ENCODE measurements at regions not wholly inside any gene's neighbourhood (a gene's known extent, or its start where the extent isn't known, plus 50 kb on each side); places are given as distances from the start of the nearest gene placed in this dataset.

DNA sequence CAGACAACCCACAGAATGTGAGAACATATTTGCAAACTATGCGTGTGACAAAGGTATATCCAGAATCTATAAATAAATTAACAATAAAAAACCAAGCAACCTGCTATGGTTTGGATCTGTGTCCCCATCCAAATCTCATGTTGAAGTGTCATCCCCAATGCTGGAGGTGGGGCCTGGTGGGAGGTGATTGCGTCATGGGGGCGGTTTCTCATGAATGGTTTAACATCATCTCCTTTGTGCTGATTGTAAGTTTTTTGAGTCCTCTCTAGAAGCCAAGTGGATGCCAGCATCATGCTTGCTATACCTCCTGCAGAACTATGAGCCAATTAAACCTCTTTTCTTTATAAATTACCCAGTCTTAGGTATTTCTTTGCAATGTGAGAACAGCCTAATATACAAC is 335.4 kb downstream of the MAN2A1 start:
- Mint-ChIP-seq H3K4me3 (no peak overlapping the region), H3K4me1 (peaks cover 8% of the 10 kb centered on the region), H3K36me3 (no peaks in the 10 kb centered on the region), H3K27ac (no peak overlapping the region), H3K9me3 (peaks cover 4% of the 10 kb centered on the region)
- DNase-seq (ENCODE audit: low spot score in 2 of 2) (no peak), ATAC-seq (no peak)

- H3K9me3 Mint-ChIP-seq, result peaks cover 4% of the 10 kb centered on the region
- no peaks in the 10 kb centered on the region for H3K36me3 Mint-ChIP-seq
- H3K4me3 Mint-ChIP-seq, result no peak overlapping the region
- H3K4me1 Mint-ChIP-seq, result peaks cover 8% of the 10 kb centered on the region
- DNase-seq (ENCODE audit: low spot score in 2 of 2) (no peak), ATAC-seq (peak; percentile 66)
- no peak overlapping the region for H3K27ac Mint-ChIP-seq
Measured at GRCh38 chr5:110027527-110028322, 338.0 kb downstream of the MAN2A1 start.

DNA sequence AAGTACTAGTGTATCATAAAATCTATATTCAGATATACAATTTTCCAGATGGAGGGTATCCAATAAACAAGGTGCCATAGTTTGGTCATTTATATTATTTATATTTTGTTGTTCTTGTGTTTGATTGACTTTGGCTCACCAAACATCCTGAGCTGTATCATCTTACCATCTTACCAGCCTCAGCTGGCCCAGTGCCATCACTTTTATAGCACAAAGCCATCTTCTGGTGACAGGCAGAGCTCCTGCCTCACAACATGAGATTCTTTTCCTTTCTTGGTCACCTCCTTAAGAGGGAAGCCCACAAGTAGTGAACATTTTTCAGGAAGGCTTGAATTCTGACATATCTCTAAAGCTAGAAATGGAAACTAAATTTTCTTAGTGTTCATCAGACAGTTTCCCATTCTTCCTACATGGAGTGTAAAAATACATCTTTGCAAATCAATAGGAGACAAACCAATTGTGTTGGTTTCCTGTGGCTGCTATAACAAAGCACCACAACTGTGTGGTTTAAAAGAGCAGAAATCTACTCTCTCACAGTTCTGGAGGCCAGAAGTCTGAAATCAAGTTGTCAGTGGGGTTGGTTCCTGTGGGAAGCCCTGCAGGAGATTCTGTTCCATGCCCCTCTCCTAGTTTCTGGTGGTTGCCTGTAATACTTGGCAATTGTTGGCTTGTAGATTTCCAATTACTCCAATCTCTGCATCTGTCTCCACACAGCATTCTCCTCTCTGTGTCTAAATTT is 341.8 kb downstream of the MAN2A1 start:
- H3K9me3 Mint-ChIP-seq, result peaks cover 3% of the 10 kb centered on the region
- no peak overlapping the region for H3K27ac Mint-ChIP-seq
- ATAC-seq (no peak), DNase-seq (ENCODE audit: low spot score in 2 of 2) (no peak)
- H3K36me3 Mint-ChIP-seq, result no peaks in the 10 kb centered on the region
- no peak overlapping the region for H3K4me3 Mint-ChIP-seq
- peaks cover 8% of the 10 kb centered on the region for H3K4me1 Mint-ChIP-seq

GRCh38 chr5:110032376-110032775 is 342.6 kb downstream of the MAN2A1 start:
- Mint-ChIP-seq H3K9me3 (no peaks in the 10 kb centered on the region), H3K36me3 (no peaks in the 10 kb centered on the region), H3K27ac (no peak overlapping the region)

DNA sequence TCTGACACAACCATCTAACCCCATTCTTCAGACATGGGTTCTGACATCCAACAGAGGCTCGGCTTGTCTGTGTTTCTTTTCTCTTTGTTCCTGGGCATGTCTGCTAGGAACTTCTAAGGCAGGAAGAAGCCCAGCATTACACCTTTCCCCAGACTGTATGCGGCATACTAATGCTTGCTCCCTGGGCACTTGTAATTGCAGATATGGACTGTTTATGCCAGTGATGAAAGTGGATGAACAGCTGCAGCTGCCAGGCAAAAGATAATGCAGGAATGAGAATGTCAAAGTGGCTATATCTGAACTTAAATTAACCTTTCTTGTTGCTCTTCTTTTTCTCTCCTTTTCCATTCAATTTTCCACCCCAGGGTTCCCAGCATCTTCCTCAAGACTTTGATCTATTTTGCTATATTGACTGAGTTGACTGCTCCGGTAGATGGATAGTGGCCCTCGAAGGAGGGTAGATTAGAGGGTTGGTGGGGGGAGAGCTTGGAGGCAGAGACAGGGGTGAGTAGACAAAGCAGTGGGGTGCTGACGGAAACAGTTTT is 344.4 kb downstream of the MAN2A1 start:
- Mint-ChIP-seq H3K9me3 (no peaks in the 10 kb centered on the region), H3K4me1 (no peaks in the 10 kb centered on the region), H3K4me3 (no peak overlapping the region), H3K36me3 (no peaks in the 10 kb centered on the region), H3K27ac (no peak overlapping the region)
- ATAC-seq (no peak), DNase-seq (ENCODE audit: low spot score in 2 of 2) (no peak)

More at GRCh38 chr5:110032376-110032775, 342.6 kb downstream of the MAN2A1 start:
- Mint-ChIP-seq H3K4me1 (peaks cover 8% of the 10 kb centered on the region), H3K4me3 (no peak overlapping the region)
- ATAC-seq (no peak), DNase-seq (ENCODE audit: low spot score in 2 of 2) (no peak)

DNA sequence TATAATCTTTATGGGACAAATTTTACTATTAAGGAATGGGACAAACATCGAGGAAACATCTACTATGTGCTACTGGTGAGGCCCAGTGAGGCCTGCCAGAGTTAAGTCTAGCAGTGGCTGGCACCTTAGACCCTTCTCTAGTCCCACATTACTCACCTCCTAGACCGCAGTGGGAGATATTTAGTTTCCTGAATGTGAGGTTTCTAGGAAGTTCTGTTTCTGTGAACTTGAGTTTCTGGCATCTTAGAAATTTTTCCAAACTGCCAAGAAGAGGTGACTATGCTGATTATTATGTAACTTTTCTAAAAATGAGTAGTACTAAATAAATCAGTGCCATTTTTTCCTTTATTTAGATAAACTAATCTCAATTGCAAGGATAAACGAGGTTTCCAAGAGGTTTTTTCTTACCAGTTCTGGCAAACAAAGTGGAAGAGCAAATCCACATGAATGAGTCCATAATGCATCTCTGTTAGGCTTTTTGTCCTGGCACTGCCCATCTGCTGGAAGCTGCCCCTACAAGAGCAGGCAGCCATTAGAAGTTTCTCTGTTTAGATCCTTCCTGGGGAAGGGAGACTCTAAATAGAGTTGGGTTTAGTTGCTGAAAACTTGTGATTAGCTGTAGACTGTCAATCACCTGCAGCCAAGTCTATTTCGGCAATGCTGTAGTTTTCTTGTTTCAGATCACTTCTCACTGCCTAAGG is 348.7 kb downstream of the MAN2A1 start:
- Mint-ChIP-seq H3K36me3 (no peaks in the 10 kb centered on the region), H3K4me1 (no peaks in the 10 kb centered on the region), H3K27ac (no peak overlapping the region), H3K4me3 (no peak overlapping the region), H3K9me3 (no peaks in the 10 kb centered on the region)
- ATAC-seq (no peak), DNase-seq (ENCODE audit: low spot score in 2 of 2) (no peak)

DNA sequence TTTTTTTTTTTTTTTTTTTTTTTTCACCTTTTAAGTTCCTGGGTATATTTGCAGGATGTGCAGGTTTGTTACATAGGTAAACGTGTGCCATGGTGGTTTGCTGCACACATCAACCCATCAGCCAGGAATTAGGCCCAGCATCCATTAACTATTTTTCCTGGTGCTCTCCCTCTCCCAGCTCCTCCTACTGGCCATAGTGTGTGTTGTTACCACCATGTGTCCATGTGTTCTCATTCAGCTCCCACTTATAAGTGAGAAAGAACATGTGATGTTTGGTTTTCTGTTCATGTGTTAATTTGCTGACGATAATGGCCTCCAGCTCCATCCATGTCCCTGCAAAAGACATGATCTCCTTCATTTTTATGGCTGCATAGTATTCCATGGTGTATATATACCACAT is 350.5 kb downstream of the MAN2A1 start:
- DNase-seq (ENCODE audit: low spot score in 2 of 2) (no peak), ATAC-seq (no peak)
- H3K4me1 Mint-ChIP-seq, result no peaks in the 10 kb centered on the region

GRCh38 chr5:110043025-110043424 is 353.3 kb downstream of the MAN2A1 start:
- Mint-ChIP-seq H3K9me3 (no peaks in the 10 kb centered on the region), H3K4me1 (no peaks in the 10 kb centered on the region), H3K4me3 (no peak overlapping the region), H3K27ac (no peak overlapping the region), H3K36me3 (no peaks in the 10 kb centered on the region)
- ATAC-seq (no peak), DNase-seq (ENCODE audit: low spot score in 2 of 2) (no peak)

More for the DNA sequence above, 350.5 kb downstream of the MAN2A1 start:
- no peaks in the 10 kb centered on the region for H3K9me3 Mint-ChIP-seq
- no peak overlapping the region for H3K27ac Mint-ChIP-seq
- no peak overlapping the region for H3K4me3 Mint-ChIP-seq
- H3K36me3 Mint-ChIP-seq, result no peaks in the 10 kb centered on the region

GRCh38 chr5:110045158-110045557 is 355.4 kb downstream of the MAN2A1 start:
- H3K4me3 Mint-ChIP-seq, result no peak overlapping the region
- H3K4me1 Mint-ChIP-seq, result peaks cover 4% of the 10 kb centered on the region

DNA sequence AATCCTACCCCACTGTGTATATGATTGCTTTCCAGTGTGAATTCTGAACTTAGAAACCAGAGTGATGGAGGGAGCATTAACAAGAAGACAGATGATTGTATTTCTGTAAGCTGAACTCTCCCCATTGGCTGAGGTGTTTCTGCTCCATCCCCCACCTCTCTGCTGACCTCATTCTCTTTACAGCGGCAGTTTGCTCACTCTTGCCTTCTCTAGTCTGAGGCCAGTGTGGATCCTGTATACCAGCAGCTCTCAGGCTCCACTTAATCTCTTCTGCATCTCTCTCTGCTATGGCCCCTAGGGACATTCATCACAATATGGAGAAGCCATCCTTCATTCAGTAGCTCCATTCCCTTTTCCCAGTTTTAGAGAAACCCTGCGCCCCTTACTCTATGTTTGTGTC is 358.8 kb downstream of the MAN2A1 start:
- Mint-ChIP-seq H3K9me3 (no peaks in the 10 kb centered on the region), H3K4me3 (no peak overlapping the region), H3K4me1 (peaks cover 6% of the 10 kb centered on the region), H3K27ac (no peak overlapping the region), H3K36me3 (no peaks in the 10 kb centered on the region)
- DNase-seq (ENCODE audit: low spot score in 2 of 2) (no peak), ATAC-seq (peak; percentile 46)

More at GRCh38 chr5:110045158-110045557, 355.4 kb downstream of the MAN2A1 start:
- no peak for DNase-seq (ENCODE audit: low spot score in 2 of 2)
- H3K9me3 Mint-ChIP-seq, result no peaks in the 10 kb centered on the region
- no peaks in the 10 kb centered on the region for H3K36me3 Mint-ChIP-seq
- ATAC-seq, result no peak
- no peak overlapping the region for H3K27ac Mint-ChIP-seq

GRCh38 chr5:110049816-110050215 is 360.1 kb downstream of the MAN2A1 start:
- Mint-ChIP-seq H3K36me3 (peaks cover 6% of the 10 kb centered on the region), H3K27ac (no peak overlapping the region), H3K9me3 (no peaks in the 10 kb centered on the region), H3K4me3 (no peak overlapping the region), H3K4me1 (peaks cover 18% of the 10 kb centered on the region)
- no peak for ATAC-seq
- no peak for DNase-seq (ENCODE audit: low spot score in 2 of 2)

DNA sequence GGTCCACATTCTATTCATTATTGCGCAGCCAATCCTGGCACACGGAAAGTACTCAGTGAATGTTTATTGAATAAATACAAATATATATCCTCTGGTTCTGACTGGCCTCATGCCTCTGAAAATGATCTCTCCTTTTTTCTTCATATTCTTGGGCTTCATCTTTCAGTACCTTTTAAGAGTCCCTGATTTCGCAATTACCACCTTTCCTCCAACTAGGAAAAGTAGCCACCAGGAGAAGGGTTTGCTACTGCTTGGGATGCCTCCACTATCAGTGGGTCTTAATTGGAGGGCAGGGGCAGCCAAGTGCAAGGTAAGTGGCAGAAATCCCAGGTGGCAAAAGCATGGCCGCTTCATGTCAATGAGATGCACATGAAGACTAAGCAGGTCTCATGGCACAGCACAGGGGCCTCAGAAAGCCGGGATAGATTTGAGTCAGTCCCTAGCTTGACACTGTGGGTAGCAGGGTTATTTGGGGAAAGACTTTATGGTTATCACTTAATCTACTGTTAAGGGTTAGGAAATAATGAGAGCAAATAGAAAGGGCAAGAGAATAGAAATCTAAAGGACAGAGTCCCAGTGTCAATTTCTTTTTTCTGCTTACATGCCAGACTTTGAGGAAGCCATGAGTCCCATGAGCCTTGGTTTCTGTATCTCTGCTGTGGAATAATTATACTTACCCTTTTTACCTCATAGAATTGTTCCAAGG is 361.1 kb downstream of the MAN2A1 start:
- Mint-ChIP-seq H3K36me3 (peaks cover 6% of the 10 kb centered on the region), H3K4me1 (peaks cover 18% of the 10 kb centered on the region), H3K4me3 (no peak overlapping the region), H3K27ac (no peak overlapping the region), H3K9me3 (no peaks in the 10 kb centered on the region)
- no peak for DNase-seq (ENCODE audit: low spot score in 2 of 2)
- ATAC-seq, result no peak

GRCh38 chr5:110053205-110053604 is 363.5 kb downstream of the MAN2A1 start:
- ATAC-seq, result no peak
- peaks cover 6% of the 10 kb centered on the region for H3K36me3 Mint-ChIP-seq
- H3K27ac Mint-ChIP-seq, result peak overlapping the region; percentile 49
- H3K4me3 Mint-ChIP-seq, result no peak overlapping the region
- H3K4me1 Mint-ChIP-seq, result peaks cover 18% of the 10 kb centered on the region
- no peak for DNase-seq (ENCODE audit: low spot score in 2 of 2)
- H3K9me3 Mint-ChIP-seq, result no peaks in the 10 kb centered on the region

DNA sequence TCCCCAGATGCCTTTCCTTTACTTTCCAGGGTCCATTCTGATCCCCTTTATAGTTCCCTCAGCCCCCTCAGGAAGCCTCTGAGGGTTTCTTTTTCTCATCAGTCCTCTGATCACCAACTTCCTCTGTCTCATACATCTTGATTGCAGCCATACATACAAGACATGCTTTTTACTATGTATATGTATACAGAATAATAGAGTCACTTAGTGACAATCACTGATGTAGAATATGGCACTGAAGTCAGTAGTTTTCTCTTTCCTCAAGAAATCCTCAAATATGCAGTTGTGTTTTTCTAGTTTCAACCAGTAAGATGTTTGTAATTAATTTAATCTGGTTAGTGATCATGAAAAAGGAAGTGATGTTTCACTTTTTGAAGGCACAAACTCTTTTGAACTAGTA is 364.1 kb downstream of the MAN2A1 start:
- Mint-ChIP-seq H3K27ac (peak overlapping the region; percentile 49), H3K4me3 (no peak overlapping the region), H3K4me1 (peaks cover 18% of the 10 kb centered on the region), H3K9me3 (no peaks in the 10 kb centered on the region), H3K36me3 (peaks cover 6% of the 10 kb centered on the region)
- no peak for DNase-seq (ENCODE audit: low spot score in 2 of 2)
- ATAC-seq, result peak; percentile 62

- peak; percentile 17 to 69 for DNase-seq (ENCODE audit: low spot score in 2 of 2)
- Mint-ChIP-seq H3K4me3 (no peak overlapping the region), H3K36me3 (peaks cover 6% of the 10 kb centered on the region), H3K9me3 (no peaks in the 10 kb centered on the region), H3K27ac (peak overlapping the region; percentile 49), H3K4me1 (peaks cover 18% of the 10 kb centered on the region)
- ATAC-seq, result peak; percentile 94
Measured at GRCh38 chr5:110054240-110054639, 364.5 kb downstream of the MAN2A1 start.
